ENCODE measurements at regions not wholly inside any gene's neighbourhood (a gene's known extent, or its start where the extent isn't known, plus 50 kb on each side); places are given as distances from the start of the nearest gene placed in this dataset.

DNA sequence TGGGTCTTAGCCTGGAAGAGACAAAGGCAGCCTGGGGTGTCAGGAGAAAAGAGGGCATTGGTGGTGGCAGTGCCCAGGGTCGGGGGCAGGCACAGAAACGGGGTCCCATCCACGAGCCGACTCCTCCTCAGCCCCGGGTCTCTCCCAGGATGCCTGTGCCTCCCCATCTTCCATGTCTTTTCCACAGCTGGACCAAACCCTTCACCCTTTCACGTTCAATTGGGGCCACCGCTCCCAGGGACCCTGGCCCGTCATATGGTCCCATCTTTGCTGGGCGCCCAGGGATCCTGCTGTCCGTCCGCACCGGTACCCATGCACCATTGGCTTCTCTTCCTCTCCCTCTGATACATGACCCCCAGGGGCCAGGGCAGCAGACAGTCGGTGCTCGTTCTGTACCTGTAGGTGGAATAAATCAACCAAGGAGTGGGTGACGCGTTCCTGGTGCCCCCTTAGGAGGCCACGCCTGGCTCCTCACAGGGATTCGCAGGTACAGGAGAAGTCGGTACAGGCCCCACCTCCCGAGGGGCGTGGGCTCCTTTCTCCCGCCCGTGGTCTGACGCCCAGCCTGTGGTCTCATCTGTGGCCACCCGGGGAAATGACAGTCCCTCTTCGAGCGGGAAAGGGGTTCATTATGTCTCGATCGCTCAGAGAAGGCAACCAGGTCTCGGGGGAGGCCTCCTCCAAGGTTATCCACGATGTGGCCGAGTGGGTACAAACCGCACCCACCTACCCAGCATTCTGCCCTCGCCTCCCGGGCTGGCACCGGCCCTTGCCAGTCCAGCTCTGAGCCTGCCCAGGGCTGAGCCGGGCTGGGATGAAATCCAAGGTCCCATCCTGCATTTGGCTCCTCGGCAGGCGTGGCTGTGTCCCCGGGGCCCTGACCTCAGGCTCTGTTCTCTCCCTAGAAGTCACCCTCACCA is 1493.6 kb downstream of the BRD1 start:
- H3K4me3 ChIP-seq (ENCODE audit: low read depth in 2 of 2, low read length in 2 of 2), result no peak overlapping the region
- no peaks in the 10 kb centered on the region for H3K4me1 ChIP-seq (ENCODE audit: control insufficient read depth, insufficient read depth, low read length)
- TF ChIP-seq TCF7L2 (IDR thresholded peaks at IDR 0.05; ENCODE audit: low read depth, low read length) (no peak), POLR2AphosphoS5 (IDR thresholded peaks at IDR 0.05; ENCODE audit: low read depth, low read length) (no peak), SIN3A (IDR thresholded peaks at IDR 0.05; ENCODE audit: borderline replicate concordance, insufficient read depth, low read depth, low read length) (no peak)
- TF ChIP-seq, protein P1, sequence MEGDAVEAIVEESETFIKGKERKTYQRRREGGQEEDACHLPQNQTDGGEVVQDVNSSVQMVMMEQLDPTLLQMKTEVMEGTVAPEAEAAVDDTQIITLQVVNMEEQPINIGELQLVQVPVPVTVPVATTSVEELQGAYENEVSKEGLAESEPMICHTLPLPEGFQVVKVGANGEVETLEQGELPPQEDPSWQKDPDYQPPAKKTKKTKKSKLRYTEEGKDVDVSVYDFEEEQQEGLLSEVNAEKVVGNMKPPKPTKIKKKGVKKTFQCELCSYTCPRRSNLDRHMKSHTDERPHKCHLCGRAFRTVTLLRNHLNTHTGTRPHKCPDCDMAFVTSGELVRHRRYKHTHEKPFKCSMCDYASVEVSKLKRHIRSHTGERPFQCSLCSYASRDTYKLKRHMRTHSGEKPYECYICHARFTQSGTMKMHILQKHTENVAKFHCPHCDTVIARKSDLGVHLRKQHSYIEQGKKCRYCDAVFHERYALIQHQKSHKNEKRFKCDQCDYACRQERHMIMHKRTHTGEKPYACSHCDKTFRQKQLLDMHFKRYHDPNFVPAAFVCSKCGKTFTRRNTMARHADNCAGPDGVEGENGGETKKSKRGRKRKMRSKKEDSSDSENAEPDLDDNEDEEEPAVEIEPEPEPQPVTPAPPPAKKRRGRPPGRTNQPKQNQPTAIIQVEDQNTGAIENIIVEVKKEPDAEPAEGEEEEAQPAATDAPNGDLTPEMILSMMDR (IDR thresholded peaks at IDR 0.05), result no peak
- TF ChIP-seq, protein P2, sequence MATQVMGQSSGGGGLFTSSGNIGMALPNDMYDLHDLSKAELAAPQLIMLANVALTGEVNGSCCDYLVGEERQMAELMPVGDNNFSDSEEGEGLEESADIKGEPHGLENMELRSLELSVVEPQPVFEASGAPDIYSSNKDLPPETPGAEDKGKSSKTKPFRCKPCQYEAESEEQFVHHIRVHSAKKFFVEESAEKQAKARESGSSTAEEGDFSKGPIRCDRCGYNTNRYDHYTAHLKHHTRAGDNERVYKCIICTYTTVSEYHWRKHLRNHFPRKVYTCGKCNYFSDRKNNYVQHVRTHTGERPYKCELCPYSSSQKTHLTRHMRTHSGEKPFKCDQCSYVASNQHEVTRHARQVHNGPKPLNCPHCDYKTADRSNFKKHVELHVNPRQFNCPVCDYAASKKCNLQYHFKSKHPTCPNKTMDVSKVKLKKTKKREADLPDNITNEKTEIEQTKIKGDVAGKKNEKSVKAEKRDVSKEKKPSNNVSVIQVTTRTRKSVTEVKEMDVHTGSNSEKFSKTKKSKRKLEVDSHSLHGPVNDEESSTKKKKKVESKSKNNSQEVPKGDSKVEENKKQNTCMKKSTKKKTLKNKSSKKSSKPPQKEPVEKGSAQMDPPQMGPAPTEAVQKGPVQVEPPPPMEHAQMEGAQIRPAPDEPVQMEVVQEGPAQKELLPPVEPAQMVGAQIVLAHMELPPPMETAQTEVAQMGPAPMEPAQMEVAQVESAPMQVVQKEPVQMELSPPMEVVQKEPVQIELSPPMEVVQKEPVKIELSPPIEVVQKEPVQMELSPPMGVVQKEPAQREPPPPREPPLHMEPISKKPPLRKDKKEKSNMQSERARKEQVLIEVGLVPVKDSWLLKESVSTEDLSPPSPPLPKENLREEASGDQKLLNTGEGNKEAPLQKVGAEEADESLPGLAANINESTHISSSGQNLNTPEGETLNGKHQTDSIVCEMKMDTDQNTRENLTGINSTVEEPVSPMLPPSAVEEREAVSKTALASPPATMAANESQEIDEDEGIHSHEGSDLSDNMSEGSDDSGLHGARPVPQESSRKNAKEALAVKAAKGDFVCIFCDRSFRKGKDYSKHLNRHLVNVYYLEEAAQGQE (IDR thresholded peaks at IDR 0.05; ENCODE audit: insufficient read depth in 1 of 2, low read depth in 2 of 2, low read length in 1 of 2), result no peak
- DNase-seq (ENCODE audit: low read depth, low spot score), result no peak
- ChIA-PET POLR2A (no interaction called here), CTCF (no interaction called here)
- no peaks in the 10 kb centered on the region for H3K9me3 ChIP-seq (ENCODE audit: control insufficient read depth, insufficient read depth, low read depth, low read length)
- no TSS peak for BruUV-seq (replicated peaks)
- peaks cover 3% of the 10 kb centered on the region; the same call in 1 of the 2 replicates for H3K27me3 ChIP-seq (ENCODE audit: control insufficient read depth, insufficient read depth, low read length)
- no peaks in the 10 kb centered on the region for H3K36me3 ChIP-seq (ENCODE audit: control insufficient read depth, insufficient read depth, low read length)
- H3K27ac ChIP-seq (ENCODE audit: low read length), result no peak overlapping the region
- in situ Hi-C loops (cut with HindIII; ENCODE audit: low pct_unique_long_range_greater_than_20kb, low sequenced_read_pairs) (no loop called here), intact Hi-C loops (cut with micrococcal nuclease; ENCODE audit: unreplicated experiment) (no loop called here)
- ATAC-seq, result no peak

DNA sequence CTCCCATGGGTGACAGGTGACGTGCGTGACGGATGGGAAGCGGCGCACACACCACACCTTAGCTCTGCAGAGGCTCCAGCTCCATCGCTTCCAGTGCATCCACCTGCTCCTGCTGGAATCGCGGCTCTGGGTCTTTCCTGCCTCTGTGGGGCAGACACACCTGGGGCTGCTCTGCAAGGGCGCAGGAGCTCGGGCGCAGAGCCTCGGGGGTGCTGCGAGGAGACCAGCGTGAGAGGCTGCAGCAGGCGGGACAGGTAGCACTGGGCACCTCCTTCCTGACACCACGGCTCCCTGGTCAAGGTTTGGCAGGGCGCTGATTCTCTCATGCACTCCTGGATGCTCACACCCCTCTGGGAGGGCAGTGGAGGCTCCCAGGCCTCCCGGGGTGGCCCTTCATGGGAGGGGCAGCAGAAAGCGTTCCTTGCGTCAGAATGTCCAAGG is 1494.3 kb downstream of the BRD1 start:
- peaks cover 3% of the 10 kb centered on the region; the same call in 1 of the 2 replicates for H3K27me3 ChIP-seq (ENCODE audit: control insufficient read depth, insufficient read depth, low read length)
- no peaks in the 10 kb centered on the region for H3K9me3 ChIP-seq (ENCODE audit: control insufficient read depth, insufficient read depth, low read depth, low read length)
- BruUV-seq (replicated peaks), result no TSS peak
- no peak overlapping the region for H3K27ac ChIP-seq (ENCODE audit: low read length)
- ATAC-seq (no peak), DNase-seq (ENCODE audit: low read depth, low spot score) (no peak)
- in situ Hi-C loops (cut with HindIII; ENCODE audit: low pct_unique_long_range_greater_than_20kb, low sequenced_read_pairs) (no loop called here), intact Hi-C loops (cut with micrococcal nuclease; ENCODE audit: unreplicated experiment) (no loop called here)
- TF ChIP-seq, protein P1 (IDR thresholded peaks at IDR 0.05), result no peak
- TF ChIP-seq POLR2AphosphoS5 (IDR thresholded peaks at IDR 0.05; ENCODE audit: low read depth, low read length) (no peak), SIN3A (IDR thresholded peaks at IDR 0.05; ENCODE audit: borderline replicate concordance, insufficient read depth, low read depth, low read length) (no peak), TCF7L2 (IDR thresholded peaks at IDR 0.05; ENCODE audit: low read depth, low read length) (no peak)
- TF ChIP-seq, protein P2 (IDR thresholded peaks at IDR 0.05; ENCODE audit: insufficient read depth in 1 of 2, low read depth in 2 of 2, low read length in 1 of 2), result no peak
- ChIA-PET POLR2A (no interaction called here), CTCF (no interaction called here)
- H3K4me3 ChIP-seq (ENCODE audit: low read depth in 2 of 2, low read length in 2 of 2), result no peak overlapping the region
- no peaks in the 10 kb centered on the region for H3K4me1 ChIP-seq (ENCODE audit: control insufficient read depth, insufficient read depth, low read length)
- no peaks in the 10 kb centered on the region for H3K36me3 ChIP-seq (ENCODE audit: control insufficient read depth, insufficient read depth, low read length)

All from Panc1 (cell line).